ENCODE measurements at regions not wholly inside any gene's neighbourhood (a gene's known extent, or its start where the extent isn't known, plus 50 kb on each side); places are given as distances from the start of the nearest gene placed in this dataset.

- Mint-ChIP-seq H3K27me3 (no peaks in the 10 kb centered on the region), H3K27ac (no peak overlapping the region), H3K36me3 (ENCODE audit: low read depth) (no peaks in the 10 kb centered on the region), H3K4me3 (no peak overlapping the region), H3K9me3 (ENCODE audit: low read depth) (no peaks in the 10 kb centered on the region), H3K4me1 (no peaks in the 10 kb centered on the region)
- intact Hi-C loops (cut with DNase I, micrococcal nuclease) = no loop called here
- ChIA-PET CTCF (no interaction called here), POLR2A (no interaction called here)
- ATAC-seq (no peak), DNase-seq (no peak)
Measured at GRCh38 chr3:147651107-147651778, 242.1 kb downstream of the ZIC1 start.

- Mint-ChIP-seq H3K27me3 (no peaks in the 10 kb centered on the region), H3K4me3 (no peak overlapping the region), H3K4me1 (no peaks in the 10 kb centered on the region), H3K9me3 (ENCODE audit: low read depth) (no peaks in the 10 kb centered on the region), H3K36me3 (ENCODE audit: low read depth) (no peaks in the 10 kb centered on the region), H3K27ac (no peak overlapping the region)
- POLR2A ChIA-PET = no interaction called here
- DNase-seq = no peak
- ATAC-seq = no peak
- CTCF ChIA-PET = interaction anchor here (0.6 kb wide), 2 partner anchors 394 to 1660 kb away, joined by 3 read pairs; no protein-coding TSS in a partner anchor
- intact Hi-C loops (cut with DNase I, micrococcal nuclease) = no loop called here
Measured at GRCh38 chr3:147652651-147653366, 243.6 kb downstream of the ZIC1 start.

GRCh38 chr3:147653367-147653923 is 244.3 kb downstream of the ZIC1 start:
- H3K36me3 Mint-ChIP-seq (ENCODE audit: low read depth) = no peaks in the 10 kb centered on the region
- no peaks in the 10 kb centered on the region for H3K27me3 Mint-ChIP-seq
- H3K9me3 Mint-ChIP-seq (ENCODE audit: low read depth) = no peaks in the 10 kb centered on the region
- DNase-seq (no peak), ATAC-seq (no peak)
- intact Hi-C loops (cut with DNase I, micrococcal nuclease) = no loop called here
- H3K27ac Mint-ChIP-seq = no peak overlapping the region
- POLR2A ChIA-PET = no interaction called here
- no peak overlapping the region for H3K4me3 Mint-ChIP-seq
- CTCF ChIA-PET = no interaction called here
- H3K4me1 Mint-ChIP-seq = no peaks in the 10 kb centered on the region

- CTCF ChIA-PET = no interaction called here
- Mint-ChIP-seq H3K27ac (no peak overlapping the region), H3K27me3 (no peaks in the 10 kb centered on the region), H3K4me3 (no peak overlapping the region), H3K36me3 (ENCODE audit: low read depth) (no peaks in the 10 kb centered on the region), H3K4me1 (no peaks in the 10 kb centered on the region), H3K9me3 (ENCODE audit: low read depth) (no peaks in the 10 kb centered on the region)
- ATAC-seq = no peak
- no peak for DNase-seq
- intact Hi-C loops (cut with DNase I, micrococcal nuclease) = no loop called here
- POLR2A ChIA-PET = no interaction called here
Measured at GRCh38 chr3:147654827-147655226, 245.7 kb downstream of the ZIC1 start.

GRCh38 chr3:147655236-147655635 is 246.1 kb downstream of the ZIC1 start:
- ChIA-PET CTCF (no interaction called here), POLR2A (no interaction called here)
- DNase-seq = no peak
- intact Hi-C loops (cut with DNase I, micrococcal nuclease) = no loop called here
- no peaks in the 10 kb centered on the region for H3K27me3 Mint-ChIP-seq
- no peaks in the 10 kb centered on the region for H3K9me3 Mint-ChIP-seq (ENCODE audit: low read depth)
- H3K27ac Mint-ChIP-seq = no peak overlapping the region
- H3K36me3 Mint-ChIP-seq (ENCODE audit: low read depth) = no peaks in the 10 kb centered on the region
- H3K4me3 Mint-ChIP-seq = no peak overlapping the region
- ATAC-seq = no peak
- H3K4me1 Mint-ChIP-seq = no peaks in the 10 kb centered on the region

GRCh38 chr3:147656023-147656422 is 246.9 kb downstream of the ZIC1 start:
- Mint-ChIP-seq H3K4me1 (no peaks in the 10 kb centered on the region), H3K4me3 (no peak overlapping the region), H3K27me3 (no peaks in the 10 kb centered on the region), H3K9me3 (ENCODE audit: low read depth) (no peaks in the 10 kb centered on the region), H3K36me3 (ENCODE audit: low read depth) (no peaks in the 10 kb centered on the region), H3K27ac (no peak overlapping the region)
- ATAC-seq (no peak), DNase-seq (no peak)
- intact Hi-C loops (cut with DNase I, micrococcal nuclease) = no loop called here
- POLR2A ChIA-PET = no interaction called here
- CTCF ChIA-PET = no interaction called here

- ChIA-PET CTCF (no interaction called here), POLR2A (no interaction called here)
- Mint-ChIP-seq H3K4me3 (no peak overlapping the region), H3K9me3 (ENCODE audit: low read depth) (no peaks in the 10 kb centered on the region), H3K27me3 (no peaks in the 10 kb centered on the region), H3K36me3 (ENCODE audit: low read depth) (no peaks in the 10 kb centered on the region), H3K4me1 (no peaks in the 10 kb centered on the region), H3K27ac (no peak overlapping the region)
- intact Hi-C loops (cut with DNase I, micrococcal nuclease) = no loop called here
- DNase-seq (no peak), ATAC-seq (no peak)
Measured at GRCh38 chr3:147661916-147662315, 252.8 kb downstream of the ZIC1 start.

GRCh38 chr3:147662705-147663104 is 253.5 kb downstream of the ZIC1 start:
- ChIA-PET POLR2A (no interaction called here), CTCF (no interaction called here)
- Mint-ChIP-seq H3K4me3 (no peak overlapping the region), H3K9me3 (ENCODE audit: low read depth) (no peaks in the 10 kb centered on the region), H3K27me3 (no peaks in the 10 kb centered on the region), H3K4me1 (no peaks in the 10 kb centered on the region), H3K27ac (no peak overlapping the region), H3K36me3 (ENCODE audit: low read depth) (no peaks in the 10 kb centered on the region)
- ATAC-seq (no peak), DNase-seq (no peak)
- intact Hi-C loops (cut with DNase I, micrococcal nuclease) = no loop called here

- Mint-ChIP-seq H3K27ac (no peak overlapping the region), H3K27me3 (no peaks in the 10 kb centered on the region), H3K36me3 (ENCODE audit: low read depth) (no peaks in the 10 kb centered on the region), H3K4me3 (no peak overlapping the region), H3K9me3 (ENCODE audit: low read depth) (no peaks in the 10 kb centered on the region), H3K4me1 (no peaks in the 10 kb centered on the region)
- POLR2A ChIA-PET = no interaction called here
- DNase-seq (no peak), ATAC-seq (no peak)
- intact Hi-C loops (cut with DNase I, micrococcal nuclease) = no loop called here
- CTCF ChIA-PET = no interaction called here
Measured at GRCh38 chr3:147669077-147669476, 259.9 kb downstream of the ZIC1 start.

- Mint-ChIP-seq H3K4me1 (no peaks in the 10 kb centered on the region), H3K4me3 (no peak overlapping the region), H3K27me3 (no peaks in the 10 kb centered on the region), H3K9me3 (ENCODE audit: low read depth) (no peaks in the 10 kb centered on the region), H3K36me3 (ENCODE audit: low read depth) (no peaks in the 10 kb centered on the region), H3K27ac (no peak overlapping the region)
- ChIA-PET CTCF (interaction anchor here (0.9 kb wide), 1 partner anchor 561 kb away, joined by 4 read pairs; no protein-coding TSS in a partner anchor), POLR2A (no interaction called here)
- intact Hi-C loops (cut with DNase I, micrococcal nuclease) = no loop called here
- ATAC-seq (no peak), DNase-seq (no peak)
Measured at GRCh38 chr3:147672035-147672434, 262.9 kb downstream of the ZIC1 start.

GRCh38 chr3:147672436-147672835 is 263.3 kb downstream of the ZIC1 start:
- ChIA-PET CTCF (interaction anchor here (0.9 kb wide), 1 partner anchor 561 kb away, joined by 4 read pairs; no protein-coding TSS in a partner anchor), POLR2A (no interaction called here)
- Mint-ChIP-seq H3K4me1 (no peaks in the 10 kb centered on the region), H3K27ac (no peak overlapping the region), H3K36me3 (ENCODE audit: low read depth) (no peaks in the 10 kb centered on the region), H3K9me3 (ENCODE audit: low read depth) (no peaks in the 10 kb centered on the region), H3K27me3 (no peaks in the 10 kb centered on the region), H3K4me3 (no peak overlapping the region)
- intact Hi-C loops (cut with DNase I, micrococcal nuclease) = no loop called here
- DNase-seq = no peak
- no peak for ATAC-seq

GRCh38 chr3:147675761-147676160 is 266.6 kb downstream of the ZIC1 start:
- H3K4me3 Mint-ChIP-seq = no peak overlapping the region
- H3K36me3 Mint-ChIP-seq (ENCODE audit: low read depth) = no peaks in the 10 kb centered on the region
- H3K9me3 Mint-ChIP-seq (ENCODE audit: low read depth) = no peaks in the 10 kb centered on the region
- CTCF ChIA-PET = interaction anchor here (1.2 kb wide), 1 partner anchor 10 kb away, joined by 3 read pairs; no protein-coding TSS in a partner anchor
- DNase-seq = no peak
- H3K27ac Mint-ChIP-seq = no peak overlapping the region
- intact Hi-C loops (cut with DNase I, micrococcal nuclease) = no loop called here
- POLR2A ChIA-PET = no interaction called here
- H3K4me1 Mint-ChIP-seq = no peaks in the 10 kb centered on the region
- no peaks in the 10 kb centered on the region for H3K27me3 Mint-ChIP-seq
- ATAC-seq = no peak

Data from activated CD4-positive, alpha-beta T cell treated with anti-CD3 and anti-CD28 coated beads for 36 hours (primary cell).